NCI-H146 treated with DMSO at 0.1 percent for 48 hours (cell line): ENCODE measurements at regions not wholly inside any gene's neighbourhood (a gene's known extent, or its start where the extent isn't known, plus 50 kb on each side); places are given as distances from the start of the nearest gene placed in this dataset.
"Not testable (repeated sequence)": the region's sequence is repeated elsewhere in the genome, so short reads cannot be mapped to it uniquely, and the experiment has no call there.

Source experiments
- DNase-seq: peaks from one replicate; lab custom pipeline; 2025; ENCODE audit not compliant: unreplicated experiment; lab: John Stamatoyannopoulos, UW

- DNase-seq = no peak
These were observed 194.0 kb upstream of the TTC29 start for GRCh38 chr4:147139455-147140198.

GRCh38 chr4:147151763-147152162 lies 206.1 kb upstream of the TTC29 start:
- DNase-seq = no peak

DNA sequence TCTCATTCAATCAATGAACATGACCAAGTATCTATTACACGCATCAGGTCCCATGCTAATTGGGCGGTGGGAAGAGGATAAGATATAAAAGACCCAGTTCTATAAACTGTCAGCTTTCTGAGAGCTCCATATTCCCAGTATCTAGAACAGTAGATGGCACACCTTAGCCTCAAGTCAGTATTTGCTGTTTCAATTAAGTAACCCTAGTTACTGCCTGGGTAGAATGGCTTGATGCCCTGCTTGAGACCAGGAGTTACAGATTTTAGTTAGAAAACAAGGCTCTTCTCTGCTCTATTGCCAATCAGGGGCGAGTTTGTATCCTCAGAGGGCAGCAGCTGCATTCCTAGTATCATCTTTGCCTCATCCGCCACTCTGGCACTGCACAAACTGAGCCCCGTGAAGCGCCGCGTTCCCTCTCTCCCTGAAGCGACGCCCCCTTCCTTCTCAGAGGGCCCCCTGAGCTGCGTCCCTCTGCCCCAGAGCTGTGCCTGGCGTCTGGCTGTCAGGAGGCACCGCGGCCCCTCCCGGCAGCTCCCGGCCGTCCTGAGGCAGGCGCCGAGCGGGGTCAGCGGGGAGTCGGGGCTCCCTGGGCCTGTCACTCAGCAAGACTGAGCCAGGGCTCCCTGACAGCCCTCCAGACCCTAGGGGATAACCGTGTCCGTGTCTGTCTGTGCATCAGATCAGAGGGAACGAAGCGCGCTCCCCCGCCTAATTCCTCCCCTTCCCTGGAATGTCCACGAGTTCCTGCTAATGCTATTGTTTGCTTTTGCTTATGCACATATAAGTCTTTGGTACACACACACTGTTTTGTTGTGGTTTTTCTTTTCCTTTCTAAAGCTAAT lies 212.4 kb upstream of the TTC29 start:
- no peak for DNase-seq

- DNase-seq = no peak
These were observed 215.3 kb upstream of the TTC29 start for GRCh38 chr4:147160908-147161513.

GRCh38 chr4:147163311-147163710 lies 217.6 kb upstream of the TTC29 start:
- no peak for DNase-seq

DNA sequence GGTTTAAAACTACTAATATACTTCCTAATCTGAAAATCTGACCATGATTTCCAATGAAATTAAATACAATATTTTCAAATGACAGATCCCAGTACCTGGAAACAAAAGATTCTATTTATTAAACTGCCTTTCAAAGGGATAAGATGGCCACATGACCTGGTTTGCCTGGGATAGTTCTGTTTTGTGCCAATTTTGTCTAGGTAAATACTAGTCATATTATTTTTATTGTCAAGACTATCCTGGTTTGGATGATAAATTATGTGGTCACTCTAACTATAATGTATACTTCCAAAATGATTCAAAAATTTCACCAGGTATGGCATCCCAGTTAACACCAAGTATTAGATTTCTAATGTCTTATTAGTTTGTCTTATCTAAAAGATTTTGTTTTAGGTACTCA lies 222.5 kb upstream of the TTC29 start:
- DNase-seq = not testable (repeated sequence)

DNA sequence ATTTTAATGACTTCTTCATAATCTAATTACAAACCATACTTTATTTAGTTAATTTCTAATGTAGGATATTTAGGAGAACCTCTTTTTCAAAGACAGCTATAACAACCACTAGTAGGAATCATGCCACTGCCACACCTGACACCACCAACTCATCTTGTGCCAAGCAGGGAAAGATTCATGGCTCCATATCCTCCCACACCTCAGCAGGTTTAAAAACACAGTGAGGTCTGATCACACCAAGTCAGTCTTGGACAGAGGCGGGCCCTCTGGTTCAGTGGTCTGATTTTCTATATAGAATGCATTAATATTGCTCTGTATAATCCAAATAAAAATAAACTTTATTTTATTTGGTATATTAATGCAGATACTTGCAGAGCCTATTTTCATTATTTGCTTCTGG lies 227.7 kb upstream of the TTC29 start:
- no peak for DNase-seq

- no peak for DNase-seq
These were observed 228.3 kb upstream of the TTC29 start for GRCh38 chr4:147173797-147174432.

DNA sequence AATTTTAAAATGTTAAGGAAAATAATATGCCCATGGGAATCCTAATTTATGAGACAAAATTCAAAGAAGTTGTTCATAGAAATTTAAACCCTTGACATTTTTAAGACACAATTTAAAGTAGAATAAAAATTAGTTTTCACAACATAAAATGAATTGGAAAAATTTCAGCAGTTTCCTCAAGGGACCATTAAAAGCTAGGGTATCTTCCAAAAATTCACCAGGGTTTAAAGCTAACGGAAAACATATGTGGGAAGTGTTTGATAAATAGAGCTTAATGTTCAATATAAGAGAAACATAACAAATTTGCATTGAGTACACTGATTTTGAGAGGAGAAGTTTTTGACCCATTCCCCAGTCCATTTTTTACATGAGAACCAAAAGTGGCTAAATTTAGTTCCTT lies 228.9 kb upstream of the TTC29 start:
- DNase-seq = no peak

DNA sequence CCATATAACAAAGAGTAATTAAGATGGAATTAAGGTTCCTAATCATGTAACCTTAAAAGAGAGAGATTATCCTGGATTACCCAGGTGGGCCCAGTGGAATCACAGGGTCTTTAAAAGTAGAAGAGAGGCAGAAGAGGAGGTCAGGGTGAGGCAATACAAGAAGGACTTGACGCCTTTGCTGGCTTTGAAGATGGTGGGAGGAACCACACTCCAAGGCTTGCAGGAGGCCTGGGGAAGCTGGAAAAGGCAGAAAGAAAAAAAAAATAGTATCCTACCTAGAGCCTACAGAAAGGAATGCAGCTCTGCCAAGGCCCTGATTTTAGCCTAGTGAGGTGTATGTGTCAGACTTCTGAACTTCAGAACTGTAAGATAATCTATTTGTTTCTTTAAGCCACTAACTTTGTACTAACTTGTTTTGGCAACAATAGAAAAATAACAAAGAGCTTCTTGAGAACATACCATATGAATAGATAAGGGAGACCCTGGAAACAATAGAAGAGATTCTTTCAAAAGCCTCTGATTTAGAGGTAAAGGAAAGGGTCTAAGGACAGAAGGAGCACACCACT lies 229.9 kb upstream of the TTC29 start:
- no peak for DNase-seq

GRCh38 chr4:147182041-147182440 lies 236.4 kb upstream of the TTC29 start:
- DNase-seq = no peak

DNA sequence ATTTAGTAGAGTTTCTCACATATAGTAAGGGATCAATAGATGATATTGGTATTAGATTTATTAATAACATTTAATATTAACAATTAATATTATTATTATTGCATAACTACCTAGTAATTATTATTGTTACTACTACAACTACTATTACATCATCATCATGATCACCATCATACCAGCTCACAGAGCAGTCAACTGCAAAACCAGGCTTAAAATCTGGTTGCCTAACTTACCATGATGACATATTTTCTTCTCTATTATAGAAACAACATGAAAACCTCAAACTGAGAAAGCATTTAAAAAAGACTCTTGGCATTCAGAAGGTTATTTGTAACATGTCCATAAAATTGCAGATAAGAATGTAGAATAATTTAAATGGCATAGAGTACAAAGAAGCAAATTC lies 247.0 kb upstream of the TTC29 start:
- DNase-seq = no peak

DNA sequence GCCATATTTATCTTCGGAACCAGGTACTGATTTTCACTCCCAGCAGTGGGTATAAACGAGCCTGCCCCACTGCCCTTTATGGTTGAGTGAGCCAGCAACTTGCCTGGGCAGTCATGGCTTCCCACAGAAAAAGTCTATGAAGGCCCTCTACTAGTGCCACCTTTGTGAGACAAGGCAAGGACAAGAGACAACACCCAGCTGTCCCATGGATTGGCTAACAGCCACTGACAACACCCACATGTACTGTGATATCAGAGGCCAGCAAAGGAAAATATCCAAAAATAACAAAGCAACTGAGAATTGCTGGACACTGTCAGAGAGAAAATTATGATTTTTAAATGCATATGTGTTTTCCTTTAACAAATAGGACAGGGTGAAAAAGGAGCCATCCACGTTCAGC lies 248.4 kb upstream of the TTC29 start:
- no peak for DNase-seq

DNA sequence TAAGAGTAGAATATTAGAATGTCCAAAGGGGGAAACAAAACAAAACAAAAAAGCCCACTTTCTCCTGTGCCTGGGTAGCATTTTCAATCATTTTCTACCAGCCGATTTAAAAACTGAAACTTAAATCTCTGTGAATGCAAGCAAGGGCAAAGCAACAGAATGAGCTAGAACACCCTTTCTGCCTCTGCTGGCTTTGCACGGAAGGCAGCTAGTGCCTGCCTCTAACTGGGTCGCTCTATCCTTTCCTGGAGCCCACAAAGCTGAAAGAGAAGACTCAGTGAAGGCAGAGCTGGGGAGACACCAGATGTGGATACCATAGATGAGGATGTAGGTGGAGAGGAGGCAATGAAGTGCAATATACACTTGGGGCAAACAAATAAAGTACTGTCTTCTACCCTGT lies 248.9 kb upstream of the TTC29 start:
- no peak for DNase-seq

DNA sequence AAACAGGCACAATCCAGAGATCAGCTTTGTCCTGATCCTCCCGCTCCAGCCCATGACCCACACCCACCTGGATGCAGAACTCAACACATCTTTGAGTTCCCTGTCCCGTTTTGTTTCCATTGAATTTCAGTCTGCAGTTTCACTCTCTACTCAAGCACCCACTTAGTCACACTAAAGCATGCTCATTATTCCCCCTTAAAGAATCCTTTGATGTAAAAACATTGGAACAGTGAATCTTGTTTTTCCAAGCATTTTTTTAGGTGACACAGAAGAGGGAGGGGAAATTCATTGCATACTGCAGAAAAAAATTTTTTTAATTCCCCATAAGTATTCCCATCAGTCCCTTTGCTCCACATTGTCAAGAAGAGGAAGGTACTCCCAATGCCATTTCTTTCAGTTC lies 249.7 kb upstream of the TTC29 start:
- no peak for DNase-seq

- no peak for DNase-seq
These were observed 252.9 kb upstream of the TTC29 start for GRCh38 chr4:147198411-147199051.

GRCh38 chr4:147201016-147201415 lies 255.4 kb upstream of the TTC29 start:
- no peak for DNase-seq

- DNase-seq = no peak
These were observed 261.1 kb upstream of the TTC29 start for GRCh38 chr4:147206807-147207206.

DNA sequence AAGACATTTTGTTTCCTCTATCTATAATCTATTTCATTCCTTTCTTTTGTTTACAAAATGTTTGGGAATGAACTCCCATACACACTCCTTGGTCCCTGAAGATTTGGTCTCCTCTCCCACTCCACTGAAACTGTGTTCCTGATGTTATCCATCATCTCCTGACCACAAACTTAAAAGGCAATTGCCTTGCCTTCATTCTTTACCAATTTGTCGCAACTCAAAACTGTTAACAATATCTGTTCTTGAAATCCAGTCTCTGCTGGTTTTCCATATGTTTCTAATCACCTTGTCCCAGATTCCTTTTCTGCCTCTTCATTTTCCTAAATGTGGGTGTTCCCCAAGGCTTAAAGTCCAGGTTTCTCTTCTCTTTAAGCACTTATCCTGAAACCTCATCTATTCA lies 262.2 kb upstream of the TTC29 start:
- no peak for DNase-seq

DNA sequence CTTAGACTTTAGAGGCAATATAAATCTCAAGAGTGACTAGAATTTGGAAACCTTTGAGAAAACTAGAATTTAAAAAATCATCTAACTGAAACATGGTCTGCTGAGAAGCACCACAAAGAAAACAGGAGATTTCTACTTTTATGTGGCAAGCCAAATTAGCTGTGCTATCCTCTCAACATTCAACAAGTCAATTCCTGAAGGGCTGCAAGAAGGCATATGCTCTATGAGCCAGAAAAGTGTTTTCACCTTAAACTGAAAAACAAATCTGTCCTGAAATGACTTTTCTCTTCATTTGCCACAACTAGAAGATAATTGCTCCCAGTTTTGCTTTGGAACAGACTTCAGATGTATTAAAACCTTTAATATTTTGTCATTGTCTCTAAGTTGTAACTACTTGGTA lies 263.2 kb upstream of the EDNRA start:
- DNase-seq = no peak

- no peak for DNase-seq
These were observed 261.8 kb upstream of the EDNRA start for GRCh38 chr4:147219145-147219544.
